ENCODE measurements at regions not wholly inside any gene's neighbourhood (a gene's known extent, or its start where the extent isn't known, plus 50 kb on each side); places are given as distances from the start of the nearest gene placed in this dataset.

GRCh38 chr5:24289582-24290335, 355.0 kb downstream of the CDH10 start:
- no peak for TF ChIP-seq CTCF (conservative IDR thresholded peaks at IDR 0.05; ENCODE audit: low read depth, low read length)

GRCh38 chr5:24290536-24290935, 354.2 kb downstream of the CDH10 start:
- no peak overlapping the region for H3K4me3 ChIP-seq (ENCODE audit: low read depth, low read length)
- TF ChIP-seq CTCF (conservative IDR thresholded peaks at IDR 0.05; ENCODE audit: low read depth, low read length): no peak
- no peak for DNase-seq (ENCODE audit: low read depth)

More at GRCh38 chr5:24289582-24290335, 355.0 kb downstream of the CDH10 start:
- no peak for DNase-seq (ENCODE audit: low read depth)
- H3K4me3 ChIP-seq (ENCODE audit: low read depth, low read length): no peak overlapping the region

GRCh38 chr5:24291916-24292315, 352.9 kb downstream of the CDH10 start:
- no peak for TF ChIP-seq CTCF (conservative IDR thresholded peaks at IDR 0.05; ENCODE audit: low read depth, low read length)
- no peak for DNase-seq (ENCODE audit: low read depth)
- H3K4me3 ChIP-seq (ENCODE audit: low read depth, low read length): no peak overlapping the region

GRCh38 chr5:24294333-24294732, 350.4 kb downstream of the CDH10 start:
- no peak for TF ChIP-seq CTCF (conservative IDR thresholded peaks at IDR 0.05; ENCODE audit: low read depth, low read length)
- no peak overlapping the region for H3K4me3 ChIP-seq (ENCODE audit: low read depth, low read length)
- DNase-seq (ENCODE audit: low read depth): no peak

GRCh38 chr5:24314106-24314505, 330.7 kb downstream of the CDH10 start:
- no peak for TF ChIP-seq CTCF (conservative IDR thresholded peaks at IDR 0.05; ENCODE audit: low read depth, low read length)
- H3K4me3 ChIP-seq (ENCODE audit: low read depth, low read length): no peak overlapping the region
- DNase-seq (ENCODE audit: low read depth): no peak

GRCh38 chr5:24320643-24321042, 324.1 kb downstream of the CDH10 start:
- H3K4me3 ChIP-seq (ENCODE audit: low read depth, low read length): no peak overlapping the region
- DNase-seq (ENCODE audit: low read depth): no peak
- TF ChIP-seq CTCF (conservative IDR thresholded peaks at IDR 0.05; ENCODE audit: low read depth, low read length): no peak

GRCh38 chr5:24325306-24325832, 319.4 kb downstream of the CDH10 start:
- no peak for DNase-seq (ENCODE audit: low read depth)
- H3K4me3 ChIP-seq (ENCODE audit: low read depth, low read length): no peak overlapping the region
- TF ChIP-seq CTCF (conservative IDR thresholded peaks at IDR 0.05; ENCODE audit: low read depth, low read length): no peak

All from choroid plexus epithelial cell (primary cell).